Parathyroid adenoma (tissue), 2 donors: ENCODE measurements at regions not wholly inside any gene's neighbourhood (a gene's known extent, or its start where the extent isn't known, plus 50 kb on each side); places are given as distances from the start of the nearest gene placed in this dataset.

Experiments used
- H2AFZ ChIP-seq: fragments of 300-600 bp; sonication (generic); one replicate; pipeline ENCODE4 v1.7.0; 2017; ENCODE audit warnings: antibody characterized with exemption, mild to moderate bottlenecking
- H3K27ac ChIP-seq: fragments of 300-600 bp; sonication (generic); one replicate; pipeline ENCODE4 v1.7.0; 2017
- H3K27me3 ChIP-seq: fragments of 300-600 bp; sonication (generic); one replicate; pipeline ENCODE4 v1.7.0; 2017; ENCODE audit warnings: low read length; ENCODE audit not compliant: control insufficient read depth, insufficient read depth
- H3K36me3 ChIP-seq: fragments of 300-600 bp; sonication (generic); one replicate; pipeline ENCODE4 v1.7.0; 2017; ENCODE audit warnings: low read length; ENCODE audit not compliant: control insufficient read depth, insufficient read depth
- H3K4me1 ChIP-seq: fragments of 300-600 bp; sonication (generic); one replicate; pipeline ENCODE4 v1.7.0; 2017; ENCODE audit warnings: control low read depth
- H3K4me2 ChIP-seq: fragments of 300-600 bp; sonication (generic); one replicate; pipeline ENCODE4 v1.7.0; 2017; ENCODE audit warnings: low read length
- H3K4me3 ChIP-seq: fragments of 300-600 bp; sonication (generic); one replicate; pipeline ENCODE4 v1.7.0; 2017; ENCODE audit warnings: low read depth, low read length
- H3K79me2 ChIP-seq: fragments of 300-600 bp; sonication (generic); one replicate; pipeline ENCODE4 v1.7.0; 2017; ENCODE audit warnings: control low read depth
- H3K9ac ChIP-seq: fragments of 300-600 bp; sonication (generic); one replicate; pipeline ENCODE4 v1.7.0; 2017; ENCODE audit warnings: mild to moderate bottlenecking
- H3K9me3 ChIP-seq: fragments of 300-600 bp; sonication (generic); one replicate; pipeline ENCODE4 v1.7.0; 2017; ENCODE audit warnings: low read length; ENCODE audit not compliant: control insufficient read depth
- TF ChIP-seq, protein P1 (sequence below): fragments of 300-600 bp; sonication (generic); IDR thresholded peaks from one replicate; pipeline ENCODE4 v1.7.0; 2017; ENCODE audit warnings: antibody characterized with exemption, mild to moderate bottlenecking
- donor health status: primary hyperparathyroidism.

DNA sequence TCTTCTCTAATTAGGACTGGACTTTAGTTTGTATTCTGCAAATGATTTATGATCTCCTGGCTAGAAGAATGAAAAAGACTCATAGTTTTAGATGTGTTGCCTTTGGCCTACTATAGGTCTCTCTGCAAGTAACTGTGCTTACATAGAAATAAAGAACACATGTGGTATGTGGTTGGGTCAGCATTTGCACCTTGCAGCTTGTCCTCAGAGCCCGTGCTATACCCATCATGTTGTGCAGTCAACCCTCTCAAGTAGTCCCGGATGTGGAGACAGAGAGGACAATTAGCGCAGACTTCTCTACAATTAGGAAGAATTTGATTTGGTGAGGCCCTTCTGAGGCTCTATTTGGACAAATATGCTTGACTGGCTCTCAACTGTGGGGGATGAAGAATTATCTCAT lies 203.7 kb upstream of the ITGA4 start:
- no peaks in the 10 kb centered on the region for H3K36me3 ChIP-seq
- no peaks in the 10 kb centered on the region for H3K9me3 ChIP-seq
- no peak overlapping the region for H3K4me2 ChIP-seq
- no peaks in the 10 kb centered on the region for H3K27me3 ChIP-seq
- no peak overlapping the region for H2AFZ ChIP-seq
- no peak overlapping the region for H3K4me3 ChIP-seq
- TF ChIP-seq, protein P1, sequence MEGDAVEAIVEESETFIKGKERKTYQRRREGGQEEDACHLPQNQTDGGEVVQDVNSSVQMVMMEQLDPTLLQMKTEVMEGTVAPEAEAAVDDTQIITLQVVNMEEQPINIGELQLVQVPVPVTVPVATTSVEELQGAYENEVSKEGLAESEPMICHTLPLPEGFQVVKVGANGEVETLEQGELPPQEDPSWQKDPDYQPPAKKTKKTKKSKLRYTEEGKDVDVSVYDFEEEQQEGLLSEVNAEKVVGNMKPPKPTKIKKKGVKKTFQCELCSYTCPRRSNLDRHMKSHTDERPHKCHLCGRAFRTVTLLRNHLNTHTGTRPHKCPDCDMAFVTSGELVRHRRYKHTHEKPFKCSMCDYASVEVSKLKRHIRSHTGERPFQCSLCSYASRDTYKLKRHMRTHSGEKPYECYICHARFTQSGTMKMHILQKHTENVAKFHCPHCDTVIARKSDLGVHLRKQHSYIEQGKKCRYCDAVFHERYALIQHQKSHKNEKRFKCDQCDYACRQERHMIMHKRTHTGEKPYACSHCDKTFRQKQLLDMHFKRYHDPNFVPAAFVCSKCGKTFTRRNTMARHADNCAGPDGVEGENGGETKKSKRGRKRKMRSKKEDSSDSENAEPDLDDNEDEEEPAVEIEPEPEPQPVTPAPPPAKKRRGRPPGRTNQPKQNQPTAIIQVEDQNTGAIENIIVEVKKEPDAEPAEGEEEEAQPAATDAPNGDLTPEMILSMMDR, result no peak
- H3K79me2 ChIP-seq, result no peaks in the 10 kb centered on the region
- H3K9ac ChIP-seq, result no peak overlapping the region
- H3K4me1 ChIP-seq, result no peaks in the 10 kb centered on the region
- H3K27ac ChIP-seq, result no peak overlapping the region

DNA sequence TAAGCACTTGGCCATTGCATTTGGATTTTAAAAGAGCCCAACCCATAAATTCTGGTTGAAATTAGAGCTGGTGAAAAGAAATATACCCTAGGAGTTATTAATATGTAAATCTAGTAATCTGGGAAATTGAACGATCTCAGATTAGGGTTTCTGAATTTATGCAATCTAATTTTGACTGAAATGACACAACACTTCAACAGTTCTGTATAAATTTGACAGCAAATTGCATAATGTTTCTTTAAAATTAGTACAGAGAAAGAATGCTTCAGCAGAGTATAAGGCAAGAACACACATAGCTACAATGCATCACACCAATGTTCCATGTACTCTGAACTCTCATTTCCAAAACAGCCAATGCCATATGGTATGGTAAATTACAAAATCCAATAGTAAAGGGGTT lies 201.5 kb upstream of the ITGA4 start:
- Histone ChIP-seq H3K27ac (no peak overlapping the region), H3K36me3 (no peaks in the 10 kb centered on the region), H3K4me1 (no peaks in the 10 kb centered on the region), H3K9me3 (no peaks in the 10 kb centered on the region), H3K4me3 (no peak overlapping the region), H2AFZ (no peak overlapping the region), H3K79me2 (no peaks in the 10 kb centered on the region), H3K9ac (no peak overlapping the region), H3K27me3 (no peaks in the 10 kb centered on the region), H3K4me2 (no peak overlapping the region)
- TF ChIP-seq, protein P1, result no peak

DNA sequence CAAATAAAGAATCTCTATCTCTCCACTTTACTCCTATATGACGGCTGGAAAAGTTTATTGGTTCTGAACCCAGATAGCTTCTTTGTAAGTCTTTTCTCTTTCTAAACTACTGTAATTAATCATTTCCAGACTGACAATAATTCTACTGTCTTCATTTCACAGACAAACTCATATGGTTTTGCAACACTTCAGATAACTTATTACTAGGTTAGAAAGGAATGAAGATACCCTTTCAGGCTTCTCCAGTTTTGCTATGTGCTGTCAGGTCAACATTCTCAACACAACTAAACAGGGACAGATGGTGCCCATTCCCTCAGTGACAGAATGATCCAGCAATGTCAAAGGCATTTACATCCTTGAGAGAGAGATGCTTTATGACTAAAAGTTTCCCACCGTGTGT lies 198.5 kb upstream of the ITGA4 start:
- Histone ChIP-seq H3K27ac (no peak overlapping the region), H2AFZ (no peak overlapping the region), H3K36me3 (no peaks in the 10 kb centered on the region), H3K9ac (no peak overlapping the region), H3K4me2 (no peak overlapping the region), H3K79me2 (no peaks in the 10 kb centered on the region), H3K27me3 (no peaks in the 10 kb centered on the region), H3K9me3 (no peaks in the 10 kb centered on the region), H3K4me1 (no peaks in the 10 kb centered on the region), H3K4me3 (no peak overlapping the region)
- TF ChIP-seq, protein P1, result no peak

DNA sequence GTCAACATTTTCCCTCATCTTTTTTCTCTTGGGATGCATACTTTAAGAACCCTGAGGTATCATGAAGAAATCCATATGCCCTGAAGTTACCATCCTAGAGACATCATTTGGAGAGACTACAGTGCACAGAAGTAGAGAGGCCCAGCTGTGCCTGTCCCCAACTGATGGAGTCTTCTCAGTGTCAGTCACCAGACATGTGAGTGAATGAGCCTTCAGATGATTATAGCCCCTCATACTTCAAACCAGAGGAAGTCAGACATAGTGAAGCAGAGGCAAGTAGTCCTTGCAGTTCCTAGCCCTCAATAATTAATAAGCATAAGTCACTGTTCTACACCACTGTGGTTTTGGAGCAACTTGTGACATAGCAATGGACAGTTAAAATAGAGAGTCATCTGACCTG lies 194.4 kb upstream of the ITGA4 start:
- no peak overlapping the region for H2AFZ ChIP-seq
- H3K9me3 ChIP-seq, result no peaks in the 10 kb centered on the region
- H3K4me1 ChIP-seq, result no peaks in the 10 kb centered on the region
- no peaks in the 10 kb centered on the region for H3K27me3 ChIP-seq
- TF ChIP-seq, protein P1, result no peak
- no peak overlapping the region for H3K4me3 ChIP-seq
- no peaks in the 10 kb centered on the region for H3K79me2 ChIP-seq
- no peak overlapping the region for H3K27ac ChIP-seq
- no peak overlapping the region for H3K4me2 ChIP-seq
- no peaks in the 10 kb centered on the region for H3K36me3 ChIP-seq
- H3K9ac ChIP-seq, result no peak overlapping the region

DNA sequence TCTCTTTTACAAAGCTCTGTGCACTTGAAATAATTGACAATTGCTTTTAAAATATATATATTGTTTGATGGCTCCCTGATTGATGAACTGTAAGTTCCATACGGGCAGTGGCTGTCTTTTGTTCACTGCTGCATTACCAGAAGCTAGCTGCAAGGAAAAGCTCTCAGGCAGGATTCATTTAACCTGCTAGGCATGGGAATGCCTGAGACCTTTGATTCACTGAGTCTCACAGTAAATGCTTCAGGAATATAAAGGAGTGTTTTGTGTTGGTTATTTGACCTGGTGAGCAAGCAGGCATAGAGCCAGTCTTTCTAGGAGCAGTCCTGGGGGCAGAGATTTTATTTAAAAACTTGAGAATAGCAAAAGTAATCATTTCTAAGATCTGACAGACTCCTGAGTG lies 193.2 kb upstream of the ITGA4 start:
- no peak overlapping the region for H2AFZ ChIP-seq
- no peak overlapping the region for H3K27ac ChIP-seq
- H3K4me1 ChIP-seq, result no peaks in the 10 kb centered on the region
- no peaks in the 10 kb centered on the region for H3K27me3 ChIP-seq
- no peak overlapping the region for H3K4me2 ChIP-seq
- no peak overlapping the region for H3K4me3 ChIP-seq
- H3K36me3 ChIP-seq, result no peaks in the 10 kb centered on the region
- no peaks in the 10 kb centered on the region for H3K9me3 ChIP-seq
- TF ChIP-seq, protein P1, result no peak
- H3K79me2 ChIP-seq, result no peaks in the 10 kb centered on the region
- no peak overlapping the region for H3K9ac ChIP-seq
